Osteoblast (primary cell): ENCODE measurements at regions not wholly inside any gene's neighbourhood (a gene's known extent, or its start where the extent isn't known, plus 50 kb on each side); places are given as distances from the start of the nearest gene placed in this dataset.

Experiments used
- DNase-seq: peaks from one replicate; pipeline ENCODE4 v3.0.0; 2011; ENCODE audit warnings: low spot score, mixed read lengths; ENCODE audit not compliant: insufficient read length; ENCODE audit errors: missing footprints
- H2AFZ ChIP-seq: 2 replicates; pipeline ENCODE4 v1.6.0; 2011; ENCODE audit warnings: mild to moderate bottlenecking, low read length
- H3K27ac ChIP-seq: 2 replicates; pipeline ENCODE4 v1.5.1; 2011; ENCODE audit warnings: mild to moderate bottlenecking, low read depth, low read length, moderate library complexity
- H3K27me3 ChIP-seq: 2 replicates; pipeline ENCODE4 v1.6.0; 2012; ENCODE audit warnings: mild to moderate bottlenecking, control low read depth, inconsistent platforms, low read length, moderate library complexity; ENCODE audit not compliant: insufficient read depth
- H3K36me3 ChIP-seq: 2 replicates; pipeline ENCODE4 v1.5.1; 2011; ENCODE audit warnings: mild to moderate bottlenecking, low read length, control low read depth, moderate library complexity; ENCODE audit not compliant: insufficient read depth
- H3K4me1 ChIP-seq: 2 replicates; pipeline ENCODE4 v1.5.1; 2011; ENCODE audit warnings: mild to moderate bottlenecking, low read length, control low read depth, moderate library complexity; ENCODE audit not compliant: insufficient read depth
- H3K4me2 ChIP-seq: 2 replicates; pipeline ENCODE4 v1.6.0; 2011; ENCODE audit warnings: mild to moderate bottlenecking, low read length; ENCODE audit not compliant: insufficient read depth
- H3K4me3 ChIP-seq: fragments of 200-600 bp; sonication (generic); 3 replicates; pipeline ENCODE4 v1.5.1; 2012; ENCODE audit warnings: mild to moderate bottlenecking, low read length, inconsistent platforms; ENCODE audit not compliant: insufficient read depth
- H3K79me2 ChIP-seq: 2 replicates; pipeline ENCODE4 v1.6.0; 2012; ENCODE audit warnings: mild to moderate bottlenecking, low read length, control low read depth, inconsistent platforms; ENCODE audit not compliant: insufficient read depth
- H3K9me3 ChIP-seq: 2 replicates; pipeline ENCODE4 v1.5.1; 2011; ENCODE audit warnings: low read depth, low read length, control low read depth
- H4K20me1 ChIP-seq: 2 replicates; pipeline ENCODE4 v1.6.0; 2012; ENCODE audit warnings: mild to moderate bottlenecking, low read length, control low read depth; ENCODE audit not compliant: insufficient read depth
- CTCF ChIP-seq: IDR thresholded peaks from 2 replicates; pipeline ENCODE4 v1.5.1; 2011; ENCODE audit warnings: mild to moderate bottlenecking, low read depth, low read length, moderate library complexity; ENCODE audit errors: extremely low read depth

DNA sequence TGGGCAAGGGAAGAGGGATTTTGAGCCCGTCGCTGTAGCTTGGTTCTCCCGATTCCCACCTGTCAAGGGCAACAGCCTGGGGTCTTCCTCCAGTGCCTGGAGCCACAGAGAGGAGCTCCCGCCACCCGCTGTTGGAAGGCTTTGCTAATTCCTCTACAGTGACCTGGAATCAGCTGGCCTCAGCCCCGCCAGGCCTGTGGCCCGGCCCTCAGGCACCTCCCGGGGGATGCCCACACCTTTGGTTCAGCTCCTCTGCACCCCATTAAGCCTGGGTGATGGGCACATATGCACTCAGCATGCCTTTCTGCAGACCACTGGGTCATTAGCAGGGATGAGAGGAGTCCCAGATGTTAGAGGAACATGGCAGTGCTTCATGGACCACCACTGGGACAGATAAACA, 121.4 kb upstream of the MKI67 start:
- TF ChIP-seq CTCF: no peak

GRCh38 chr10:128254476-128254875, 128.3 kb upstream of the MKI67 start:
- Histone ChIP-seq H3K4me2 (no peak overlapping the region), H3K9me3 (no peaks in the 10 kb centered on the region), H2AFZ (no peak overlapping the region), H3K4me3 (no peak overlapping the region), H3K36me3 (no peaks in the 10 kb centered on the region), H3K79me2 (no peaks in the 10 kb centered on the region), H3K4me1 (no peaks in the 10 kb centered on the region), H4K20me1 (no peaks in the 10 kb centered on the region), H3K27me3 (no peaks in the 10 kb centered on the region), H3K27ac (no peak overlapping the region)
- no peak for TF ChIP-seq CTCF
- no peak for DNase-seq

More for the DNA sequence above, 121.4 kb upstream of the MKI67 start:
- H3K9me3 ChIP-seq: no peaks in the 10 kb centered on the region
- H3K4me3 ChIP-seq: no peak overlapping the region
- no peak overlapping the region for H3K4me2 ChIP-seq
- no peaks in the 10 kb centered on the region for H4K20me1 ChIP-seq
- no peaks in the 10 kb centered on the region for H3K79me2 ChIP-seq
- H3K27ac ChIP-seq: no peak overlapping the region
- no peaks in the 10 kb centered on the region for H3K4me1 ChIP-seq
- DNase-seq: no peak
- H3K27me3 ChIP-seq: no peaks in the 10 kb centered on the region
- H2AFZ ChIP-seq: no peak overlapping the region
- no peaks in the 10 kb centered on the region for H3K36me3 ChIP-seq

GRCh38 chr10:128257428-128257827, 131.2 kb upstream of the MKI67 start:
- no peaks in the 10 kb centered on the region for H3K79me2 ChIP-seq
- no peaks in the 10 kb centered on the region for H3K27me3 ChIP-seq
- H2AFZ ChIP-seq: no peak overlapping the region
- H3K4me1 ChIP-seq: no peaks in the 10 kb centered on the region
- no peak overlapping the region for H3K27ac ChIP-seq
- no peaks in the 10 kb centered on the region for H3K9me3 ChIP-seq
- no peaks in the 10 kb centered on the region for H4K20me1 ChIP-seq
- no peak overlapping the region for H3K4me2 ChIP-seq
- H3K4me3 ChIP-seq: no peak overlapping the region
- H3K36me3 ChIP-seq: no peaks in the 10 kb centered on the region
- DNase-seq: no peak
- TF ChIP-seq CTCF: no peak

DNA sequence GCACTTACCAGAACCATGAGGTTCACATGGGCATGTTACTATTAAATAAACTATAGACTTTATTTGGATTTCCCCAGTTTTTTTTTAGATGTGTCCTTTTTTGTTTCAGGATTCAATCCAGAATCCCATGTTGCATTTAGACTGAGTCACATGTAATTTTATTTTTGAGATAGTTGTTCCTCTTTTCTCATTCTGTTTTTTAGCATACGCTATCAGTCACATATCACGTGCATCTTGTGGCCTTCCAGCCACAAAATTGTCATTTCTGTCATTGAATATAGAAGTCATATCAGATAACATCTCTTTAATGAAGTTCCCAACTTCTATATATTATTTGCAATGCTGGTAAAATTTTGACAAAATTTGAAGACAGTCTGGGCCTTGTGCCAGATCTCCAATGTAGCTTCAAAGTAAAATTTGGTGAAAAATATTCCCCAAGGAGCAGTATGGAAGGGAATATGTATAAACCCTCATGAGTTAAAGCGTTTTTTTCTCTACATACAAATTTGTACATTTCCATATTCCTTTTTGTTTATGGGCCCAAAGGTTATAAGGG, 132.3 kb upstream of the MKI67 start:
- H3K4me2 ChIP-seq: no peak overlapping the region
- no peak overlapping the region for H3K4me3 ChIP-seq
- H3K9me3 ChIP-seq: no peaks in the 10 kb centered on the region
- H3K36me3 ChIP-seq: no peaks in the 10 kb centered on the region
- H3K27ac ChIP-seq: no peak overlapping the region
- no peak overlapping the region for H2AFZ ChIP-seq
- DNase-seq: no peak
- no peaks in the 10 kb centered on the region for H4K20me1 ChIP-seq
- no peaks in the 10 kb centered on the region for H3K4me1 ChIP-seq
- no peaks in the 10 kb centered on the region for H3K79me2 ChIP-seq
- no peak for TF ChIP-seq CTCF
- H3K27me3 ChIP-seq: no peaks in the 10 kb centered on the region
